SK-N-MC (cell line): ENCODE measurements at regions not wholly inside any gene's neighbourhood (a gene's known extent, or its start where the extent isn't known, plus 50 kb on each side); places are given as distances from the start of the nearest gene placed in this dataset.

Experiments
- EZH2 ChIP-seq: fragments of 200-600 bp; sonication (generic); IDR thresholded peaks from one replicate; pipeline ENCODE4 v1.6.1; 2017; ENCODE audit warnings: antibody characterized with exemption
- FOXP2 ChIP-seq: optimal IDR thresholded peaks from 2 replicates; pipeline ENCODE3; 2011; ENCODE audit warnings: mild to moderate bottlenecking, moderate library complexity; ENCODE audit not compliant: insufficient read depth; ENCODE audit errors: extremely low read length, control extremely low read depth
- POLR2AphosphoS5 ChIP-seq: IDR thresholded peaks from 2 replicates; pipeline ENCODE4 v1.6.1; 2012; ENCODE audit warnings: mild to moderate bottlenecking, low read depth, low read length, borderline replicate concordance

DNA sequence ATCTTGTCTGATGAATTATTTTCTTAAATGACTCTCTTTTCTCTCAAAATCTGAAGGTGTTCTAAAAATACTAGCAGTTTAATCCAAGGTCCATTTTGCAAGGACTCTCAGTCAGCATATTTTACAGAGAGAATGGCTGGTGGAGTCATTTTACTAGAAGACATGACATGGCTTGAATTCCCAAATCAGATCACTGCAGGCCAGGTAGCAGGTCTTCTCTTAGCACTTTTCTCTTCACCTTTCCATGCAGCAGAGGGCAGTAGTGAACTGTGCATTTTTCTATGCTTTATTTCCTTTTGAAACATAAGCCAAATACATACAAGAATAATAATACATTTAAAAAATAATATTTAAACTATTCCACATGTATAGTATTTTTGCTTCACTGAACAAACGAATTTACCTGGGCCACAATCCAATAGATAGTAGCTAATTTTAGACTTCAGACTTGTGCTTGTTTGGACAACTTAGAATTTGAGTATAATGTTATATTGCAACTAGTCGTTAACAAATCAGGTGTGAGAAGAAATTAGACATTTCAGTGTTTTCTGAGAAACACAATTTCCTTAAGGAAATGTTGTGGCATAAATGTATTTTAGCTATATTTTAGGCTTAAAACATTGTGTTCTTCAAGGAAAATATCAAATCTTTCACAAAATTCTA, 289.4 kb upstream of the DAB2 start:
- TF ChIP-seq FOXP2 (no peak), EZH2 (no peak), POLR2AphosphoS5 (no peak)
